HG03575 (cell line): ENCODE measurements at regions not wholly inside any gene's neighbourhood (a gene's known extent, or its start where the extent isn't known, plus 50 kb on each side); places are given as distances from the start of the nearest gene placed in this dataset.

Source experiments
- ATAC-seq: cut with Tn5 transposase; IDR thresholded peaks from one replicate; pipeline ENCODE4 v1.9.1; 2021; ENCODE audit not compliant: unreplicated experiment, insufficient number of reproducible peaks, low FRiP score; ENCODE audit errors: extremely low read depth

DNA sequence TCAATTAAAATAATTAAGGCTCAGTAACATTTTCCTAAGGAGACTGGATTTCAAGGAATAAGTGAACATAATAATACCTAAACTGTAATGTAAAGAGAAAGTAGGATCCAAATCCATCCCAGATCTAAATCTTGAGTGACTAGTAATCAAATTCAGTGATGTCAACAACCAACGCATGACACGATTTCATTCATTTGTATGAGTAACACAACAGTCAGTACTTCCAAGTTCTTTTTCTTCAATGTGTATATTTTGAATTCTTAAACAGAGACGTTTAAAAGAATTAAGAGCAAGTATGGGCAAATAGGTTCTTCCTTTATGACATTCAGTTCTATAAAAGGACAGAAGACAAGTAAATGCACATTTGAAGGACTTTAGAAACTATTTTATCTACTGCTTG lies 104.3 kb upstream of the CNTN1 start:
- ATAC-seq: no peak

DNA sequence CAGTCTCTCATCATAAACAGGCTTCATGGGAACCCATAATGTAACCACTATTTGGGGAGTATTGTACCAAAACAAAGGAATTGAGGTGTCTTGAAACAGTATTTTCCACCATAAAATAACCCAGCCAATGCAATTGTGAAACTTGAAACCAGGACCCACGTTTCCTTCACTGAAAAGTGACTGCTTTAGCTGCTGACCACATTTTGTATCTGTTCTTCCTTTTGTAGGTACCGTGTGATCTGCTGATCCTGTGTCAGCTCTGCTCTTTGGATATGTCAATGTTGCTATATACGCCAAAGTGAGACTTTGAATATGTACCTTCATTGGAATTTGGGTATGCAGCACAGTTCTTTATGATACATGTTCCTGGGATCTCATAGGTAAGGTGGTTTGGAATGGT lies 95.1 kb upstream of the CNTN1 start:
- no peak for ATAC-seq

GRCh38 chr12:40598073-40598472 lies 94.2 kb upstream of the CNTN1 start:
- ATAC-seq: no peak

- no peak for ATAC-seq
Observed at GRCh38 chr12:40602562-40602961, 89.7 kb upstream of the CNTN1 start.

- no peak for ATAC-seq
Observed at GRCh38 chr12:40614923-40615322, 77.3 kb upstream of the CNTN1 start.

DNA sequence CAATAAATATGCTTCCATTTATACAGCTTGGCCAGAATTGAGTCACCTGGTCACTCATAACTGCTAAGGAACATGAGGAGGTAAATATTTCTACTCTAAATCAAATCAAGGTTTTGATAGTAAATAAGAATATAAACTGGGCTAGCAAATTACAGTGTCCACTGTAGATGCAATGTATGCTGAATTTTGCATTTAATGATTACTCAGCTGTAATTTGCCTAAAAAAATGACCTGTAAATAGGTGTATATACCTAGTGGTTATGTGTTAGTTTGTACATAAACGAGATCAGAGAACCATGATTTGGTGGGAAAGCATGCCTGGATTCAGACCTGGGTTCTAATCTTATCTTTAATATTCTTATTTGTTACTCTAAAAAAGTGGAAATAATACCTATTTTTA lies 76.6 kb upstream of the CNTN1 start:
- ATAC-seq: no peak

- no peak for ATAC-seq
Observed at GRCh38 chr12:40616383-40616915, 75.8 kb upstream of the CNTN1 start.

GRCh38 chr12:40618636-40619035 lies 73.6 kb upstream of the CNTN1 start:
- no peak for ATAC-seq

- ATAC-seq: no peak
Observed at GRCh38 chr12:40620564-40621019, 71.6 kb upstream of the CNTN1 start.

DNA sequence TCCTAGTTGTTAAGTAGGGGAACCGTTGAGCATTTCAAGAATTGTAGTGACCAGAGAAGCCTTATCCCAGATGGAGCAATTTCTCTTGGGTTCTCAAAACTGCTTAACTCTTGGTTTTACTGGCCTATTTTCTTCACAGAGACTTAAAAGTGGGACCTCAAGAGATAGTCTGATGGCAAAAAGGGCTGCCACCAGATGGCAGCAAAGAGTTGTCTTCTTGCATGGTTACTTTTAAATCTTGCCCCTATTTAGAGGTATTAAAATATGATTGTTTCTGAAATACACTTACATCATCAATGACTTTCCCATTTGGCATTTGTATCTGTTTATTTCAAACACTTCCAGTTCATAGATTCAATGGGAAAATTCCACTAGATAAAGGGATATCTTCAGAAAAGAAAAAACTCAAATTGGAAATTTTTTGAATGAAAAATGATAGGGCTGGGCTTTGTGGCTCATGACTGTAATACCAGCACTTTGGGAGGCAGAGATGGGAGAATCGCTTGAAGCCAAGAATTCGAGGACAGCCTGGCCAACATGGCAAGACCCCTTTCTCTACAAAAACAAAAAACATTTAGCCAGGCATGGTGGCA lies 69.9 kb upstream of the CNTN1 start:
- ATAC-seq: no peak

GRCh38 chr12:40632171-40632570 lies 60.1 kb upstream of the CNTN1 start:
- no peak for ATAC-seq

- no peak for ATAC-seq
Observed at GRCh38 chr12:40632933-40633332, 59.3 kb upstream of the CNTN1 start.

- no peak for ATAC-seq
Observed at GRCh38 chr12:40634517-40635131, 57.6 kb upstream of the CNTN1 start.

GRCh38 chr12:40635141-40635731 lies 57.0 kb upstream of the CNTN1 start:
- ATAC-seq: no peak
